Stimulated activated naive CD8-positive, alpha-beta T cell treated with anti-CD3 and anti-CD28 coated beads, Interleukin-15, amount 100 ng/mL, for 72 hours (primary cell): ENCODE measurements at regions not wholly inside any gene's neighbourhood (a gene's known extent, or its start where the extent isn't known, plus 50 kb on each side); places are given as distances from the start of the nearest gene placed in this dataset.

Experiments
- ATAC-seq: fragments of 150-1000 bp; cut with Tn5 transposase; 2 replicates; pipeline ENCODE4 v1.10.0; 2021; ENCODE audit warnings: mild to moderate bottlenecking, moderate library complexity
- DNase-seq, 2 donors: peaks; one replicate each; pipeline ENCODE4 v3.0.0; 2021 to 2022
- H3K27ac Mint-ChIP-seq, 2 donors: one replicate each; pipeline ENCODE4 v1.8.0; 2022; ENCODE audit warnings: mild to moderate bottlenecking in 2 of 2, mixed read lengths in 2 of 2, moderate library complexity in 2 of 2
- H3K27me3 Mint-ChIP-seq: one replicate; pipeline ENCODE4 v1.8.0; 2022; ENCODE audit warnings: mixed read lengths
- H3K4me1 Mint-ChIP-seq: one replicate; pipeline ENCODE4 v1.8.0; 2022; ENCODE audit warnings: mild to moderate bottlenecking, mixed read lengths
- H3K4me3 Mint-ChIP-seq, 2 donors: one replicate each; pipeline ENCODE4 v1.8.0; 2022; ENCODE audit warnings: mild to moderate bottlenecking in 2 of 2, mixed read lengths in 2 of 2, moderate library complexity in 1 of 2
- H3K9me3 Mint-ChIP-seq, 2 donors: one replicate each; pipeline ENCODE4 v1.8.0; 2022; ENCODE audit warnings: mixed read lengths in 2 of 2

GRCh38 chr3:117558681-117559080 lies 849.1 kb downstream of the TUSC7 start:
- H3K4me1 Mint-ChIP-seq, result no peaks in the 10 kb centered on the region
- ATAC-seq (no peak), DNase-seq (no peak)
- peaks cover 6 to 8% of the 10 kb centered on the region in 2 donors for H3K9me3 Mint-ChIP-seq
- no peak overlapping the region for H3K27ac Mint-ChIP-seq
- H3K27me3 Mint-ChIP-seq, result no peaks in the 10 kb centered on the region
- no peak overlapping the region for H3K4me3 Mint-ChIP-seq

GRCh38 chr3:117562000-117562399 lies 852.4 kb downstream of the TUSC7 start:
- H3K4me1 Mint-ChIP-seq, result no peaks in the 10 kb centered on the region
- no peak overlapping the region for H3K4me3 Mint-ChIP-seq
- DNase-seq (no peak), ATAC-seq (no peak)
- H3K27me3 Mint-ChIP-seq, result no peaks in the 10 kb centered on the region
- H3K27ac Mint-ChIP-seq, result no peak overlapping the region
- H3K9me3 Mint-ChIP-seq, result peaks cover under 1 to 8% of the 10 kb centered on the region in 2 donors

GRCh38 chr3:117563063-117563462 lies 853.5 kb downstream of the TUSC7 start:
- Mint-ChIP-seq H3K27ac (no peak overlapping the region), H3K4me1 (no peaks in the 10 kb centered on the region), H3K4me3 (no peak overlapping the region), H3K9me3 (peaks cover 0 to 8% of the 10 kb centered on the region in 2 donors), H3K27me3 (no peaks in the 10 kb centered on the region)
- DNase-seq (no peak), ATAC-seq (no peak)

- Mint-ChIP-seq H3K9me3 (peaks cover 0 to 4% of the 10 kb centered on the region in 2 donors), H3K4me3 (no peak overlapping the region), H3K27me3 (no peaks in the 10 kb centered on the region), H3K27ac (no peak overlapping the region), H3K4me1 (no peaks in the 10 kb centered on the region)
- no peak for DNase-seq
- no peak for ATAC-seq
Measured at GRCh38 chr3:117565777-117566176, 856.2 kb downstream of the TUSC7 start.

GRCh38 chr3:117566926-117567325 lies 857.3 kb downstream of the TUSC7 start:
- no peaks in the 10 kb centered on the region for H3K4me1 Mint-ChIP-seq
- ATAC-seq (no peak), DNase-seq (no peak)
- H3K27me3 Mint-ChIP-seq, result no peaks in the 10 kb centered on the region
- no peak overlapping the region for H3K4me3 Mint-ChIP-seq
- H3K9me3 Mint-ChIP-seq, result peaks cover 0 to 4% of the 10 kb centered on the region in 2 donors
- H3K27ac Mint-ChIP-seq, result no peak overlapping the region

- DNase-seq (no peak), ATAC-seq (no peak)
- Mint-ChIP-seq H3K9me3 (peaks cover 0 to 4% of the 10 kb centered on the region in 2 donors), H3K27me3 (no peaks in the 10 kb centered on the region), H3K27ac (no peak overlapping the region), H3K4me3 (no peak overlapping the region), H3K4me1 (no peaks in the 10 kb centered on the region)
Measured at GRCh38 chr3:117567382-117567781, 857.8 kb downstream of the TUSC7 start.

GRCh38 chr3:117567906-117568305 lies 858.3 kb downstream of the TUSC7 start:
- Mint-ChIP-seq H3K4me3 (no peak overlapping the region), H3K27me3 (no peaks in the 10 kb centered on the region), H3K27ac (no peak overlapping the region), H3K4me1 (no peaks in the 10 kb centered on the region), H3K9me3 (peaks cover 4% of the 10 kb centered on the region in 2 donors)
- ATAC-seq, result no peak
- no peak for DNase-seq

- H3K4me3 Mint-ChIP-seq, result no peak overlapping the region
- H3K4me1 Mint-ChIP-seq, result no peaks in the 10 kb centered on the region
- H3K27me3 Mint-ChIP-seq, result no peaks in the 10 kb centered on the region
- peaks cover 6 to 19% of the 10 kb centered on the region in 2 donors for H3K9me3 Mint-ChIP-seq
- no peak for ATAC-seq
- DNase-seq, result no peak
- no peak overlapping the region for H3K27ac Mint-ChIP-seq
Measured at GRCh38 chr3:117572786-117573185, 863.2 kb downstream of the TUSC7 start.

- Mint-ChIP-seq H3K27me3 (no peaks in the 10 kb centered on the region), H3K27ac (no peak overlapping the region), H3K4me1 (no peaks in the 10 kb centered on the region), H3K4me3 (no peak overlapping the region), H3K9me3 (peaks cover 6 to 13% of the 10 kb centered on the region in 2 donors)
- no peak for ATAC-seq
- DNase-seq, result no peak
Measured at GRCh38 chr3:117580806-117581205, 871.2 kb downstream of the TUSC7 start.

- Mint-ChIP-seq H3K4me1 (no peaks in the 10 kb centered on the region), H3K9me3 (no peaks in the 10 kb centered on the region), H3K4me3 (no peak overlapping the region), H3K27ac (no peak overlapping the region), H3K27me3 (no peaks in the 10 kb centered on the region)
- DNase-seq (no peak), ATAC-seq (no peak)
Measured at GRCh38 chr3:117586161-117586560, 876.6 kb downstream of the TUSC7 start.

GRCh38 chr3:117587416-117587815 lies 877.8 kb downstream of the TUSC7 start:
- Mint-ChIP-seq H3K4me1 (no peaks in the 10 kb centered on the region), H3K9me3 (no peaks in the 10 kb centered on the region), H3K27ac (no peak overlapping the region), H3K4me3 (no peak overlapping the region), H3K27me3 (no peaks in the 10 kb centered on the region)
- DNase-seq (no peak), ATAC-seq (no peak)

- Mint-ChIP-seq H3K9me3 (no peaks in the 10 kb centered on the region), H3K4me1 (no peaks in the 10 kb centered on the region), H3K4me3 (no peak overlapping the region), H3K27ac (no peak overlapping the region), H3K27me3 (no peaks in the 10 kb centered on the region)
- DNase-seq, result no peak
- ATAC-seq, result no peak
Measured at GRCh38 chr3:117589454-117589853, 879.9 kb downstream of the TUSC7 start.

- ATAC-seq, result no peak
- Mint-ChIP-seq H3K4me3 (no peak overlapping the region), H3K9me3 (peaks cover 0 to 9% of the 10 kb centered on the region in 2 donors)
Measured at GRCh38 chr3:117595615-117596014, 886.0 kb downstream of the TUSC7 start.

GRCh38 chr3:117596503-117596902 lies 886.9 kb downstream of the TUSC7 start:
- peaks cover 0 to 11% of the 10 kb centered on the region in 2 donors for H3K9me3 Mint-ChIP-seq
- no peaks in the 10 kb centered on the region for H3K4me1 Mint-ChIP-seq
- H3K27me3 Mint-ChIP-seq, result no peaks in the 10 kb centered on the region
- DNase-seq (no peak), ATAC-seq (no peak)
- no peak overlapping the region for H3K27ac Mint-ChIP-seq
- no peak overlapping the region for H3K4me3 Mint-ChIP-seq

More at GRCh38 chr3:117595615-117596014, 886.0 kb downstream of the TUSC7 start:
- Mint-ChIP-seq H3K27me3 (no peaks in the 10 kb centered on the region), H3K4me1 (no peaks in the 10 kb centered on the region), H3K27ac (no peak overlapping the region)
- no peak for DNase-seq

GRCh38 chr3:117597865-117598264 lies 888.3 kb downstream of the TUSC7 start:
- no peak for ATAC-seq
- H3K4me1 Mint-ChIP-seq, result no peaks in the 10 kb centered on the region
- no peak for DNase-seq
- H3K9me3 Mint-ChIP-seq, result peaks cover 0 to 11% of the 10 kb centered on the region in 2 donors
- no peak overlapping the region for H3K4me3 Mint-ChIP-seq
- no peaks in the 10 kb centered on the region for H3K27me3 Mint-ChIP-seq
- no peak overlapping the region for H3K27ac Mint-ChIP-seq

- Mint-ChIP-seq H3K27ac (no peak overlapping the region), H3K9me3 (peaks cover 0 to 11% of the 10 kb centered on the region in 2 donors)
Measured at GRCh38 chr3:117600112-117600511, 890.5 kb downstream of the TUSC7 start.

GRCh38 chr3:117600666-117601065 lies 891.1 kb downstream of the TUSC7 start:
- Mint-ChIP-seq H3K4me1 (no peaks in the 10 kb centered on the region), H3K27me3 (no peaks in the 10 kb centered on the region), H3K4me3 (no peak overlapping the region), H3K9me3 (peaks cover 0 to 11% of the 10 kb centered on the region in 2 donors), H3K27ac (no peak overlapping the region)
- ATAC-seq (no peak), DNase-seq (no peak)

More at GRCh38 chr3:117600112-117600511, 890.5 kb downstream of the TUSC7 start:
- DNase-seq (no peak), ATAC-seq (no peak)
- Mint-ChIP-seq H3K4me1 (no peaks in the 10 kb centered on the region), H3K27me3 (no peaks in the 10 kb centered on the region), H3K4me3 (no peak overlapping the region)
